ENCODE measurements at regions not wholly inside any gene's neighbourhood (a gene's known extent, or its start where the extent isn't known, plus 50 kb on each side); places are given as distances from the start of the nearest gene placed in this dataset.

DNA sequence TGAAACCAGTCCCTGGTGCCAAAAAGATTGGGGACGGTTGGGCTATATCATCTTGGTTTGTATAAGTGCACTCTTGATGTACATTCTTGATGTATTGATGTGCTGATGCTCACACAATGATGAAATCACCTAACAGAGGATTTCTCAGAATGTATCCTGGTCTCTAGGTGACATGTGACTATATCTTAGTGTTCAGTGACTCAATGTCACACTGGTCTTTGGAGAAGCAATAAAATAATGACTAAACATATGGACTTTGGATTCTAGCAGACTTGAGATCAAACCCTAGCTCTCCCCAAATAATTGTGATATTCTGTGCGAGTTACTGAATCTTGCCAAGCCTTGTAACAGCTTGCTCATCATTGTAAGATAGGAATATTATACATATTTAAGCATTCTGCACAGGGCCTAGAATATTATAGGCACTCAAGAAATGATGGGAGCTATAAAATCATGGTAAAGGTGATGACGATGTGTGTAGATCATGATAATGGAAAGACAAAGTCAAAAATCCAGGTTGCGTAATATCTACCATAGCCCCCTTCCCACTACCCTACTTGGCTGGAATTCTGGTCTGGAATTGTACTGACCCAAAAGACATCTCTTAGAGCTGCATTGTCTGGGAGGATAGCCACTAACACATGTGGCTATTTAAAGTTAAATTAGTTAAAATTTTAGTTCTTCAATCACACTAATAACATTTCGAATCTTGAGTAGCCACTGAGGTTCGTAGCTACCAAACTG lies 117.6 kb upstream of the PWP1 start:
- ATAC-seq, result no peak
- intact Hi-C loops (cut with DNase I, micrococcal nuclease), result no loop called here
- DNase-seq, result no peak

DNA sequence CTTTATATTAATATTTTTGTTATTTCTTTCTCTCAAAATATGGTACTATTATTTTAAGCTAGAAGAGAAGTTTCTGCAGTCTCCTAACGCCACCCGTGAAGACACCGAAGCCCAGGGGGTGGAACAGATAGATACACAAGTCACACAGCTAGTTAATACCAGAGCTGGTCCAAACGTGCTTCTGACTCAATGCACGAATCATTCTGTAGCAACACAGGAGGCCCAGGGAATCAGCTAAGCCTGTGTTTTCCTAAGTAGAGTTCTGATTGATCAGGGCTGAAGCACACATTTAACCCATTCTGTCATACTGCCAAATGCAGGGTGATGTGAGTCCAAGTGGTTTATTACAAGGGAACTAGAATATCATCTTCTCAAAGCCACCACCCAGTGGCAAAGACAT lies 116.9 kb upstream of the PWP1 start:
- ATAC-seq, result no peak
- DNase-seq, result no peak
- intact Hi-C loops (cut with DNase I, micrococcal nuclease), result no loop called here

GRCh38 chr12:107570721-107571120 lies 114.9 kb upstream of the PWP1 start:
- ATAC-seq, result peak; percentile 31
- peak in 1 of 2 donors; percentile 33 for DNase-seq
- intact Hi-C loops (cut with DNase I, micrococcal nuclease), result no loop called here

DNA sequence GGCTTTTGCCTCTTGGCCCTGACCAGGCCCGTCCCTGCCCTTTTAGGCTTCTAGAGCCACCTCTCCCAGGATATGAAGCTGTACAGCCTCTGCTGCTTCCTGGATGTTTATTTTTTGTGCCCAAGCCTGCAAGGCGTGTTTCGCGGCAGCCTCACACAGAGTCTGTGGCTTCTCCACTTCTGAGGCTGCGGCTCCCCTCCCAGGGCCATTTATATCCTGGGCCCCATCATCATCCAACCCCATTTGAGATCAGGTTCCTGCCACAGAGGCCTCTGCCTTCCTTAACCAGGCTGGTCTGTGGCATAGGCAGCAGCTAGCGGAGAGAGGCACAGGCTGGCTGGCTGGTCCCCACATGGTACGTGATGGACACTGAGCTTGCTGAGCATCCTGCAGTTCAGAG lies 114.1 kb upstream of the PWP1 start:
- DNase-seq (no peak), ATAC-seq (no peak)

DNA sequence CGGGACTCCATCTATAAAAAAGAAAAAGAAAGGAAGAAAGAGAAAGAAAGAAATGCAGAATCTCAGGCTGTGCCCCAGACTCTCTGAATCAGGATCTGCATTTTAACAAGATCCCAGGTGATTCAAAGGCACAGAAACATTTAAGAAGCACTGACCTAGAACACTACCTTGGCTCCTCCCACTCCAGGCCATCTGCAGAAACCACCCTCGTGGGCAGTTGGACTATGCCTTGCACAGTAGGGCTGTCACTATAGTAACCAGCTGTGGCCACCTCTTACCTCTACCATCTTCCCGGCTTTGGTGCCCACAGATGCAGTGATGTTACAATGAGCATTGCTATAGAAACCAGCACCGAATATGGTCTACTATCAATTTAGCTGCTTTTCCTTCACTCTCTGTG lies 110.9 kb upstream of the PWP1 start:
- no peak for DNase-seq
- ATAC-seq, result no peak
- intact Hi-C loops (cut with DNase I, micrococcal nuclease), result no loop called here

More for the DNA sequence above, 114.1 kb upstream of the PWP1 start:
- intact Hi-C loops (cut with DNase I, micrococcal nuclease), result no loop called here

GRCh38 chr12:107580750-107581618 lies 104.6 kb upstream of the PWP1 start:
- intact Hi-C loops (cut with DNase I, micrococcal nuclease), result no loop called here
- no peak for ATAC-seq
- DNase-seq, result no peak

GRCh38 chr12:107581619-107582015 lies 104.0 kb upstream of the PWP1 start:
- intact Hi-C loops (cut with DNase I, micrococcal nuclease), result no loop called here
- no peak for DNase-seq
- ATAC-seq, result no peak

DNA sequence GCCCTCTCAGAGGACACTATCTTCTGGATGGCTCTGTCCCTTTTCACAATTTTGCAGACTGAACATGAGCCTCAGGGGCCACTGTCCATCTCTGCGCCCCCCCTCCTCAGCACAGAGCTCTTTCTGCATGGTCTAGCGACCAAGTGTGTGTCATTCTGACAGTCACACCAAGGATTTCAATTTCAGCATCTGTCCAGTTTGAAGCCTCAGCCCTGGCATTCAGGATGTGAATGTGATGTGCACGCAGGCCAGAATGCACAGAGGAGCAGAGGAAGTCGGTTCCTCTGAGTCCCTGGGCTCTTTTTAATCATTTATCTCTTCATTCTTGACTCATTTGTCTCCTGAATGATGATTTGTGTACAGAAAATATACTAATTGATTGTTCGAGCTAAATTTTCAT lies 102.0 kb upstream of the PWP1 start:
- no peak for DNase-seq
- intact Hi-C loops (cut with DNase I, micrococcal nuclease), result no loop called here
- no peak for ATAC-seq

- intact Hi-C loops (cut with DNase I, micrococcal nuclease), result no loop called here
- ATAC-seq, result no peak
- DNase-seq, result no peak
These were observed 101.0 kb upstream of the PWP1 start for GRCh38 chr12:107584563-107584962.

DNA sequence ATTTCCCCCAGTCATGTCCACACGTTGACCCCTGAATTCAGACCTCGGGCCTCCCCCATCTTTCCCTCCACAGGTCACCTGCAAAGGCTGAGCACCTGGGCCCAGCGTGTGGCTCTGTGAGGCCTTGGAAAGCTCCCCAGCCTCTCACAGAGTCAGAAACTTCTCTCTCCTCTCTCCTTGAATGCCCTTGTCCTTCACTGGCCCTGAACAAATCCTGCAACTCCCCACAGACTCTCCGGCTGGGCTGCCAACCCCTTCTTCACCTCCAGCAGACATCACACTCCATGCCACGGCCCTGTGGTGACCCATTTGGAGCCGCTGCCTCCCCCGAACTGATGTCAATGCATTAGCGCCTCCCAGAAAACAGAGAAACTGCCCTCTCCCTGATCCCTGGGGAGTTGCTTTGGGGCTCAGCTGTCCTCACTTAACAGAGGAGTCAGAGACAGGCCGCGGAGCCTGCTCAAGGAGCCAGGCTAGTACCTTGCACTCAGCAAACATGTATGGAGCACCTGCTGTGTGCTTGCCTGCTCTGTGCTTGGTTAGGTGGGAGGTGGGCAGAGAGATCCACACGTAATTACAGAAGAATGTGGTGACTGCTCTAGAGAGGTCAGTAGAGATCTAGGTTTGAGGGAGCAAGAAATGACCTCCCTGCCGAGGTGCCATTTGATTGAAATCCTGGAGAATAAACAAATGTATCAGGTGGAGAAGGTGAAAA lies 99.2 kb upstream of the PWP1 start:
- DNase-seq (no peak), ATAC-seq (no peak)
- intact Hi-C loops (cut with DNase I, micrococcal nuclease), result no loop called here

GRCh38 chr12:107590413-107590812 lies 95.2 kb upstream of the PWP1 start:
- intact Hi-C loops (cut with DNase I, micrococcal nuclease), result no loop called here
- ATAC-seq (no peak), DNase-seq (no peak)

GRCh38 chr12:107590814-107591375 lies 94.7 kb upstream of the PWP1 start:
- no peak for ATAC-seq

DNA sequence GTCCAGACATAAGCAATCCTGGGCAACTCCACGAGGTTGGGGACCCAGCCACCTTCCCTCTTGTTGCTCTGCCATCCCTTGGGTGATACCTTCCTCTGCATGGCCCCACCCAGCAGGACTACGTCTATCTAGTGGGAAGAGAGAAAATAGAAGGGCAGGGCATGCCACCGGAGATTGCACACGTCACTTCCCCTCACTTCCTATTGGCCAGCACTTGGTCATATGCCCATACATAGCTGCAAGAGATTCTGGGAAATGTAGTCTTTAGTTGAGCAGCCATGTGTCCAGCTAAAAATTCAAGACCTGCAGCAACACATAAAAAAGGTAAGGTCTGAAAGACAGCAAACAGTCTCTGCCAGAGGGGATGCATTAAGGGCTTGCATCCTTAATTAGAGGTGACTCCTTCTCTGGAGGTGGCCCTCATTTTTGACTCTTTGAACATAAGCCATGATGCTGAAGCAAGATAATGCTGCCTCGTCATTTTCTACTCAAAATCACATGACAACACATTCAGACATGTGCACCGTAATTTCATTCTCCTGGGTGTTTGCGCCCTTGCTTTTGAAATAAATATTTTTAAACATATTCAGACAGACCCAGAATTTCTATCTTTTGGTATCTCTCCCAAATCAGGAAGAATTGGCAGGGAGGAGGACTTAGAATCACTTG lies 91.8 kb upstream of the PWP1 start:
- DNase-seq, result no peak
- no peak for ATAC-seq
- intact Hi-C loops (cut with DNase I, micrococcal nuclease), result no loop called here

More at GRCh38 chr12:107590814-107591375, 94.7 kb upstream of the PWP1 start:
- DNase-seq, result no peak
- intact Hi-C loops (cut with DNase I, micrococcal nuclease), result no loop called here

GRCh38 chr12:107594995-107595394 lies 90.6 kb upstream of the PWP1 start:
- intact Hi-C loops (cut with DNase I, micrococcal nuclease), result no loop called here
- ATAC-seq (no peak), DNase-seq (no peak)

DNA sequence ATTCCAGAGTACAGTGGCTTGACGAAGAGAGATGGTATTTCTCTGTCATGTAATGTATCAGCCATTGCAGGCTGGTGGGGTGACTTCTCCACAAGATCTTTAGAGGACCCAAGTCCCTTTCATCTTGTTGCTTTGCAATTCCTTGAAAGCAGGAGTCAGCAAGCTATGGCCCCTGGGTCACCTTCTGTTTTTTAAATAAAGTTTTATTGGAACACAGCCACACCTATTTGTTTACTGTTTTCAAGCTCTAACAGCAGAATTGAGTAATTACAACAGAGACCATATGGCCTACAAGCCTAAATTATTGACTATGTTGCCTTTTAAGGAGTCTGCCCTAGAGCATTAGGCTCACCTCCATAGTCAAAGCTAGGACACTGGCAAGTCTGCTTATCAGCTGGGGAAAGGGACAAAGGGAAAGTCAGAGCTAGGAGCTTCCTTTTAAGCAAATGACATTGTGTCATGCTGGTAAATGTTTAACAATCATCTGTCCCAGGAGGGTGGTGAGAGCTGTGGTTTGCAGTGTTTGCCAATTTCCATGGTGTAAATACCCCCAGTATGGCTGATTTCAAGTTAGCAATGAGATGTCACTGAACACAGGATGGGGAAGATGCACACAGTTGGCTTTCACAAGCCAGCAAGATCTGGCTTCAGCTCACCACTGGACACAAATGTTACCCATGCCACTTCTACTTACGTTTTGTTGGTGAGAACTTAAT lies 87.7 kb upstream of the PWP1 start:
- ATAC-seq (no peak), DNase-seq (no peak)
- intact Hi-C loops (cut with DNase I, micrococcal nuclease), result no loop called here

DNA sequence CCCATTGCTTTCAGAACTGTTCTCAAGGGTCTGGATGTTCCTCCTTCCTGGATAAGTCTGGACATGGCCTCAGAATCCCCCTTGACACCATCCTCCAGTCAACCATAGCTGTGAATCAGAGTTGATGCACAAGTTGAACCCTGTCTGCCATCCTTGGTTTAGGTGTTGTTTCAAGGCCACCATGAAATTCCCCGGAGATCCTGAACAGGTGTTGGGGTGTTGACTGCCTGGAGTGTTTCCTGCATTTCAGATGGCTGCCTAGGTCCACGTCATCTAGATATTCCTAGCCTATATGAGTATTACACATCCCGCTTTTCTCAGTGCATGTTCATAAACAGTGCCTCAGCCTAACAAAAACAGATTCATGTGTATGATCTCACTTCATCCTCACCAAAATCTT lies 86.7 kb upstream of the PWP1 start:
- DNase-seq (no peak), ATAC-seq (no peak)
- intact Hi-C loops (cut with DNase I, micrococcal nuclease), result no loop called here

- ATAC-seq, result no peak
- DNase-seq, result no peak
- intact Hi-C loops (cut with DNase I, micrococcal nuclease), result no loop called here
These were observed 84.9 kb upstream of the PWP1 start for GRCh38 chr12:107600581-107601144.

DNA sequence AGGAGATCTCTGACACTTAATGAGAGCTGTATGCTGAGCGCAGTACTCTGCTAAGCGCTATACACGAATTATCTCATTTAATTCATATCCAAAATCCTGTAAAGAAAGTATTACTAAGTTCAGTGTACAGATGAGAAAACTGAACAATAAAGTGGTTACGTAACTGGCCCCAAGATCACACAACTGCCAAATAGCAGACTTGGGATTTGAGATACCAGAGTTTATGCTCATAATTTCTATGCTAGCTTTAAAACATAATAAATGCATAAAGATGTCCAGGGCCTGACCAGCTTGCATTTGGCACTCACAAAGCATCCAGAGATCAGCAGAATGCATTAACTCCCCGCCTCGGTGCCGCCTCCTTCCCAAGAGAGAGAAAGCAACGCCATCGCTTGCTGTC lies 83.2 kb upstream of the PWP1 start:
- no peak for ATAC-seq
- intact Hi-C loops (cut with DNase I, micrococcal nuclease), result no loop called here
- DNase-seq, result no peak
